ENCODE measurements at regions not wholly inside any gene's neighbourhood (a gene's known extent, or its start where the extent isn't known, plus 50 kb on each side); places are given as distances from the start of the nearest gene placed in this dataset.

GRCh38 chr5:155343468-155343867 lies 329.9 kb downstream of the KIF4B start:
- TF ChIP-seq CTCF (conservative IDR thresholded peaks at IDR 0.05) (no peak), EZH2 (IDR thresholded peaks at IDR 0.05; ENCODE audit: low read depth) (no peak)

Data from PC-9 (cell line).